Activated naive CD4-positive, alpha-beta T cell treated with anti-CD3 and anti-CD28 coated beads for 36 hours (primary cell): ENCODE measurements at regions not wholly inside any gene's neighbourhood (a gene's known extent, or its start where the extent isn't known, plus 50 kb on each side); places are given as distances from the start of the nearest gene placed in this dataset.

Experiments used
- CTCF ChIA-PET: fragments of 350-600 bp; sonication (Branson Sonifier 250); formaldehyde crosslinking; loops from one replicate; lab custom pipeline; 2021; ENCODE audit warnings: antibody characterized with exemption; lab: Charles Lee
- DNase-seq: peaks from one replicate; pipeline ENCODE4 v3.0.0-alpha.2; 2020
- H3K27ac Mint-ChIP-seq: one replicate; pipeline ENCODE4 v1.8.0; 2021; ENCODE audit warnings: mild to moderate bottlenecking, mixed read lengths
- H3K27me3 Mint-ChIP-seq: one replicate; pipeline ENCODE4 v1.8.0; 2021; ENCODE audit warnings: low read depth, mixed read lengths
- H3K36me3 Mint-ChIP-seq: one replicate; pipeline ENCODE4 v1.8.0; 2021; ENCODE audit warnings: low read depth, mixed read lengths
- H3K4me1 Mint-ChIP-seq: one replicate; pipeline ENCODE4 v1.8.0; 2021; ENCODE audit warnings: low read depth, mixed read lengths
- H3K4me3 Mint-ChIP-seq: one replicate; pipeline ENCODE4 v1.8.0; 2021; ENCODE audit warnings: mild to moderate bottlenecking, moderate library complexity, mixed read lengths
- H3K9me3 Mint-ChIP-seq: one replicate; pipeline ENCODE4 v1.8.0; 2021; ENCODE audit warnings: mixed read lengths
- intact Hi-C: fragments of 100-400 bp; cut with micrococcal nuclease; formaldehyde crosslinking; loops from one replicate; pipeline ENCODE4 v1.15.1; 2023

- no peaks in the 10 kb centered on the region for H3K27me3 Mint-ChIP-seq
- DNase-seq: no peak
- no peaks in the 10 kb centered on the region for H3K9me3 Mint-ChIP-seq
- no peak overlapping the region for H3K4me3 Mint-ChIP-seq
- H3K36me3 Mint-ChIP-seq: no peaks in the 10 kb centered on the region
- intact Hi-C loops: no loop called here
- CTCF ChIA-PET: no interaction called here
- no peaks in the 10 kb centered on the region for H3K4me1 Mint-ChIP-seq
- no peak overlapping the region for H3K27ac Mint-ChIP-seq
These were observed 274.2 kb upstream of the SMC2 start for GRCh38 chr9:103819936-103820335.

GRCh38 chr9:103821115-103821514 lies 273.0 kb upstream of the SMC2 start:
- H3K9me3 Mint-ChIP-seq: no peaks in the 10 kb centered on the region
- DNase-seq: no peak
- no peak overlapping the region for H3K27ac Mint-ChIP-seq
- no peak overlapping the region for H3K4me3 Mint-ChIP-seq
- CTCF ChIA-PET: no interaction called here
- H3K4me1 Mint-ChIP-seq: no peaks in the 10 kb centered on the region
- H3K27me3 Mint-ChIP-seq: no peaks in the 10 kb centered on the region
- no peaks in the 10 kb centered on the region for H3K36me3 Mint-ChIP-seq
- intact Hi-C loops: no loop called here

- Mint-ChIP-seq H3K4me1 (no peaks in the 10 kb centered on the region), H3K27me3 (no peaks in the 10 kb centered on the region), H3K36me3 (no peaks in the 10 kb centered on the region), H3K4me3 (no peak overlapping the region), H3K9me3 (no peaks in the 10 kb centered on the region), H3K27ac (no peak overlapping the region)
- DNase-seq: no peak
- CTCF ChIA-PET: no interaction called here
- intact Hi-C loops: no loop called here
These were observed 256.2 kb upstream of the SMC2 start for GRCh38 chr9:103837940-103838339.

- no peaks in the 10 kb centered on the region for H3K9me3 Mint-ChIP-seq
- intact Hi-C loops: no loop called here
These were observed 254.9 kb upstream of the SMC2 start for GRCh38 chr9:103839197-103839596.

GRCh38 chr9:103867886-103868285 lies 226.2 kb upstream of the SMC2 start:
- Mint-ChIP-seq H3K27me3 (no peaks in the 10 kb centered on the region), H3K36me3 (no peaks in the 10 kb centered on the region), H3K4me3 (no peak overlapping the region), H3K27ac (no peak overlapping the region), H3K9me3 (no peaks in the 10 kb centered on the region), H3K4me1 (no peaks in the 10 kb centered on the region)
- no peak for DNase-seq
- intact Hi-C loops: no loop called here
- CTCF ChIA-PET: no interaction called here

More at GRCh38 chr9:103839197-103839596, 254.9 kb upstream of the SMC2 start:
- Mint-ChIP-seq H3K27ac (no peak overlapping the region), H3K4me1 (no peaks in the 10 kb centered on the region), H3K27me3 (no peaks in the 10 kb centered on the region), H3K4me3 (no peak overlapping the region), H3K36me3 (no peaks in the 10 kb centered on the region)
- CTCF ChIA-PET: no interaction called here
- DNase-seq: no peak

GRCh38 chr9:103872811-103873210 lies 221.3 kb upstream of the SMC2 start:
- no peaks in the 10 kb centered on the region for H3K27me3 Mint-ChIP-seq
- H3K36me3 Mint-ChIP-seq: no peaks in the 10 kb centered on the region
- no peak for DNase-seq
- no peaks in the 10 kb centered on the region for H3K4me1 Mint-ChIP-seq
- intact Hi-C loops: no loop called here
- no peak overlapping the region for H3K4me3 Mint-ChIP-seq
- no peaks in the 10 kb centered on the region for H3K9me3 Mint-ChIP-seq
- CTCF ChIA-PET: no interaction called here
- H3K27ac Mint-ChIP-seq: no peak overlapping the region

- H3K27ac Mint-ChIP-seq: no peak overlapping the region
- no peaks in the 10 kb centered on the region for H3K36me3 Mint-ChIP-seq
- CTCF ChIA-PET: no interaction called here
- DNase-seq: no peak
- H3K4me1 Mint-ChIP-seq: no peaks in the 10 kb centered on the region
- no peaks in the 10 kb centered on the region for H3K9me3 Mint-ChIP-seq
- no peak overlapping the region for H3K4me3 Mint-ChIP-seq
- H3K27me3 Mint-ChIP-seq: no peaks in the 10 kb centered on the region
- intact Hi-C loops: no loop called here
These were observed 212.7 kb upstream of the SMC2 start for GRCh38 chr9:103881419-103881818.

- no peak for DNase-seq
- Mint-ChIP-seq H3K4me1 (no peaks in the 10 kb centered on the region), H3K27ac (no peak overlapping the region), H3K27me3 (peaks cover 7% of the 10 kb centered on the region), H3K9me3 (peaks cover 1% of the 10 kb centered on the region), H3K4me3 (no peak overlapping the region), H3K36me3 (no peaks in the 10 kb centered on the region)
- intact Hi-C loops: no loop called here
- CTCF ChIA-PET: no interaction called here
These were observed 204.1 kb upstream of the SMC2 start for GRCh38 chr9:103889989-103890388.

- H3K36me3 Mint-ChIP-seq: no peaks in the 10 kb centered on the region
- CTCF ChIA-PET: no interaction called here
- no peaks in the 10 kb centered on the region for H3K4me1 Mint-ChIP-seq
- H3K4me3 Mint-ChIP-seq: no peak overlapping the region
- no peak for DNase-seq
- intact Hi-C loops: no loop called here
- peaks cover 1% of the 10 kb centered on the region for H3K9me3 Mint-ChIP-seq
- H3K27me3 Mint-ChIP-seq: peaks cover 7% of the 10 kb centered on the region
- H3K27ac Mint-ChIP-seq: no peak overlapping the region
These were observed 199.9 kb upstream of the SMC2 start for GRCh38 chr9:103894184-103894583.

GRCh38 chr9:103898550-103898949 lies 195.6 kb upstream of the SMC2 start:
- H3K27ac Mint-ChIP-seq: no peak overlapping the region
- H3K4me3 Mint-ChIP-seq: no peak overlapping the region
- CTCF ChIA-PET: no interaction called here
- no peaks in the 10 kb centered on the region for H3K36me3 Mint-ChIP-seq
- peaks cover 3% of the 10 kb centered on the region for H3K27me3 Mint-ChIP-seq
- no peak for DNase-seq
- H3K4me1 Mint-ChIP-seq: no peaks in the 10 kb centered on the region
- H3K9me3 Mint-ChIP-seq: no peaks in the 10 kb centered on the region
- intact Hi-C loops: no loop called here

- Mint-ChIP-seq H3K36me3 (no peaks in the 10 kb centered on the region), H3K27me3 (peaks cover 3% of the 10 kb centered on the region), H3K4me1 (no peaks in the 10 kb centered on the region), H3K4me3 (no peak overlapping the region), H3K27ac (no peak overlapping the region), H3K9me3 (no peaks in the 10 kb centered on the region)
- CTCF ChIA-PET: no interaction called here
- intact Hi-C loops: no loop called here
- DNase-seq: no peak
These were observed 194.2 kb upstream of the SMC2 start for GRCh38 chr9:103899866-103900265.

- Mint-ChIP-seq H3K9me3 (no peaks in the 10 kb centered on the region), H3K4me3 (no peak overlapping the region), H3K27ac (no peak overlapping the region), H3K27me3 (peaks cover 3% of the 10 kb centered on the region), H3K36me3 (no peaks in the 10 kb centered on the region), H3K4me1 (no peaks in the 10 kb centered on the region)
- CTCF ChIA-PET: no interaction called here
- DNase-seq: no peak
- intact Hi-C loops: no loop called here
These were observed 193.6 kb upstream of the SMC2 start for GRCh38 chr9:103900466-103900865.

GRCh38 chr9:103902263-103902662 lies 191.8 kb upstream of the SMC2 start:
- H3K36me3 Mint-ChIP-seq: no peaks in the 10 kb centered on the region
- no peak for DNase-seq
- intact Hi-C loops: no loop called here
- H3K4me1 Mint-ChIP-seq: no peaks in the 10 kb centered on the region
- H3K27ac Mint-ChIP-seq: no peak overlapping the region
- H3K9me3 Mint-ChIP-seq: no peaks in the 10 kb centered on the region
- peaks cover 3% of the 10 kb centered on the region for H3K27me3 Mint-ChIP-seq
- CTCF ChIA-PET: no interaction called here
- no peak overlapping the region for H3K4me3 Mint-ChIP-seq

- Mint-ChIP-seq H3K27me3 (peaks cover 3% of the 10 kb centered on the region), H3K4me3 (no peak overlapping the region), H3K9me3 (no peaks in the 10 kb centered on the region), H3K4me1 (no peaks in the 10 kb centered on the region), H3K27ac (no peak overlapping the region), H3K36me3 (no peaks in the 10 kb centered on the region)
- intact Hi-C loops: no loop called here
- no peak for DNase-seq
- CTCF ChIA-PET: no interaction called here
These were observed 189.9 kb upstream of the SMC2 start for GRCh38 chr9:103904242-103904641.
